ENCODE measurements at regions not wholly inside any gene's neighbourhood (a gene's known extent, or its start where the extent isn't known, plus 50 kb on each side); places are given as distances from the start of the nearest gene placed in this dataset.

DNA sequence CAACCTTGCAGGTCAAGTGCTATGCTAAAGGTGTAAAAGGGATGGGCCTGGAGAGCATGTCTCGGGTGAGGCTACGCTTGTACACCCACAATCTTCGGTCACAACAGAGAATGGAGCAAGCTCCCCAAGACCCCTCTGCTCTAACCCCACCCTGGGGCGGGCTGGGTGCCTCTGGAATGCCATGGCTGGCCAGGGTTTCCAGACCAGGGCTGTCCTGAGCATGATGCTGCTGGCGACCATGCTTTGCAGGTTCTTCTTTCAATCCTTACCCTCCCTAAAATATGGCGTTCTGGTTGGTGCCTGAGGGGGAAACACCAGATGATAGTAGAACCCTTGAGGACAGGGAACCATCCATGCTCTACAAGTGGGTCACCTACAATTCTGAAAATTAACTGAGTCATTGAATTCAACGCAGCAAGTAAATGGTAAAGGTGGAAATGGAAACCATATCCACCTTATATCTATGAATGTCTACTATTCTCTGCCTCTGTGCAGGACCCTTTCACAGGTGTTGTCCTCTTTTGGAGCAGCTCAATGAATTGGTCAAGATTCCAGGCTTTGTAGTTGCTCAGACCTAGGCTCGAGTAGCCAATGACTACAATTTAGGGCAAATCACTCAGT is 111.6 kb upstream of the EGLN3 start:
- TF ChIP-seq, protein P1, sequence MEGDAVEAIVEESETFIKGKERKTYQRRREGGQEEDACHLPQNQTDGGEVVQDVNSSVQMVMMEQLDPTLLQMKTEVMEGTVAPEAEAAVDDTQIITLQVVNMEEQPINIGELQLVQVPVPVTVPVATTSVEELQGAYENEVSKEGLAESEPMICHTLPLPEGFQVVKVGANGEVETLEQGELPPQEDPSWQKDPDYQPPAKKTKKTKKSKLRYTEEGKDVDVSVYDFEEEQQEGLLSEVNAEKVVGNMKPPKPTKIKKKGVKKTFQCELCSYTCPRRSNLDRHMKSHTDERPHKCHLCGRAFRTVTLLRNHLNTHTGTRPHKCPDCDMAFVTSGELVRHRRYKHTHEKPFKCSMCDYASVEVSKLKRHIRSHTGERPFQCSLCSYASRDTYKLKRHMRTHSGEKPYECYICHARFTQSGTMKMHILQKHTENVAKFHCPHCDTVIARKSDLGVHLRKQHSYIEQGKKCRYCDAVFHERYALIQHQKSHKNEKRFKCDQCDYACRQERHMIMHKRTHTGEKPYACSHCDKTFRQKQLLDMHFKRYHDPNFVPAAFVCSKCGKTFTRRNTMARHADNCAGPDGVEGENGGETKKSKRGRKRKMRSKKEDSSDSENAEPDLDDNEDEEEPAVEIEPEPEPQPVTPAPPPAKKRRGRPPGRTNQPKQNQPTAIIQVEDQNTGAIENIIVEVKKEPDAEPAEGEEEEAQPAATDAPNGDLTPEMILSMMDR (IDR thresholded peaks at IDR 0.05; ENCODE audit: low read depth, low read length, poor library complexity, severe bottlenecking), result no peak
- TF ChIP-seq EZH2phosphoT487 (IDR thresholded peaks at IDR 0.05; ENCODE audit: borderline replicate concordance, low read length), result no peak
